AG04449 (cell line): ENCODE measurements at regions not wholly inside any gene's neighbourhood (a gene's known extent, or its start where the extent isn't known, plus 50 kb on each side); places are given as distances from the start of the nearest gene placed in this dataset.

Experiments used
- CTCF ChIA-PET: fragments of 350-600 bp; formaldehyde crosslinking; extraction: SDS; loops from one replicate; lab custom pipeline; 2021; ENCODE audit warnings: antibody characterized with exemption; lab: Yijun Ruan, JAX
- POLR2A ChIA-PET: fragments of 400-600, 350-600 bp; formaldehyde crosslinking; extraction: SDS; loops from one replicate; lab custom pipeline; 2020; ENCODE audit warnings: antibody characterized with exemption, inconsistent platforms; lab: Yijun Ruan, JAX
- DNase-seq: peaks from one replicate; pipeline ENCODE4 v3.0.0-alpha.2; 2010; ENCODE audit warnings: low read depth, low spot score
- H3K4me3 ChIP-seq: 2 replicates; pipeline ENCODE4 v1.5.1; 2011; ENCODE audit warnings: low read depth, mild to moderate bottlenecking, control low read depth, low read length
- TF ChIP-seq, protein P1 (sequence below): IDR thresholded peaks from one replicate; pipeline ENCODE4 v1.5.1; 2011; ENCODE audit warnings: mild to moderate bottlenecking, moderate library complexity, low read length, control low read depth, inconsistent platforms; ENCODE audit not compliant: insufficient read depth; ENCODE audit errors: missing control alignments

DNA sequence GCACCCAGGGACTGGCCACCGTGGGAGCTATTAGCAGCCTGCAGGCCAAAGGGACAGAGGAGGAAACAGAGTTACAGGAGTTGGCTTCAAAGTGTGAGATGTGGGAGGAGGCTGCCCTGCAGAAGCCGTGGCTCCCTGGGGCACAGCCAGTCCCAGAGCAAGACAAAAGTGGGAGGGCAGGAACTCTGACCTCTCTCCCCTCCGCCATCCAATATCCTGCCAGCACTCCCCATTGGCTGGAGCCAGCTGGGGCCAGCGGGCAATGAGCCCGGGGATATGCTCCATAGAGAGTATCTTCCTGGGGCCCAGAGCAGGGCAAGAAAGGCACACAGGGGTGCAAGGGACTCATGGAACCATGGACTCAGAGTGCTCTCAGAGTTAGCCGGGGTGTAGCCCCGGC lies 143.1 kb downstream of the INHBB start:
- TF ChIP-seq, protein P1, sequence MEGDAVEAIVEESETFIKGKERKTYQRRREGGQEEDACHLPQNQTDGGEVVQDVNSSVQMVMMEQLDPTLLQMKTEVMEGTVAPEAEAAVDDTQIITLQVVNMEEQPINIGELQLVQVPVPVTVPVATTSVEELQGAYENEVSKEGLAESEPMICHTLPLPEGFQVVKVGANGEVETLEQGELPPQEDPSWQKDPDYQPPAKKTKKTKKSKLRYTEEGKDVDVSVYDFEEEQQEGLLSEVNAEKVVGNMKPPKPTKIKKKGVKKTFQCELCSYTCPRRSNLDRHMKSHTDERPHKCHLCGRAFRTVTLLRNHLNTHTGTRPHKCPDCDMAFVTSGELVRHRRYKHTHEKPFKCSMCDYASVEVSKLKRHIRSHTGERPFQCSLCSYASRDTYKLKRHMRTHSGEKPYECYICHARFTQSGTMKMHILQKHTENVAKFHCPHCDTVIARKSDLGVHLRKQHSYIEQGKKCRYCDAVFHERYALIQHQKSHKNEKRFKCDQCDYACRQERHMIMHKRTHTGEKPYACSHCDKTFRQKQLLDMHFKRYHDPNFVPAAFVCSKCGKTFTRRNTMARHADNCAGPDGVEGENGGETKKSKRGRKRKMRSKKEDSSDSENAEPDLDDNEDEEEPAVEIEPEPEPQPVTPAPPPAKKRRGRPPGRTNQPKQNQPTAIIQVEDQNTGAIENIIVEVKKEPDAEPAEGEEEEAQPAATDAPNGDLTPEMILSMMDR: no peak
- CTCF ChIA-PET: interaction anchor here (1.1 to 1.2 kb wide), 3 partner anchors 23 to 191 kb away, joined by 3 read pairs; no protein-coding TSS in a partner anchor
- no peak overlapping the region for H3K4me3 ChIP-seq
- POLR2A ChIA-PET: no interaction called here
- no peak for DNase-seq

DNA sequence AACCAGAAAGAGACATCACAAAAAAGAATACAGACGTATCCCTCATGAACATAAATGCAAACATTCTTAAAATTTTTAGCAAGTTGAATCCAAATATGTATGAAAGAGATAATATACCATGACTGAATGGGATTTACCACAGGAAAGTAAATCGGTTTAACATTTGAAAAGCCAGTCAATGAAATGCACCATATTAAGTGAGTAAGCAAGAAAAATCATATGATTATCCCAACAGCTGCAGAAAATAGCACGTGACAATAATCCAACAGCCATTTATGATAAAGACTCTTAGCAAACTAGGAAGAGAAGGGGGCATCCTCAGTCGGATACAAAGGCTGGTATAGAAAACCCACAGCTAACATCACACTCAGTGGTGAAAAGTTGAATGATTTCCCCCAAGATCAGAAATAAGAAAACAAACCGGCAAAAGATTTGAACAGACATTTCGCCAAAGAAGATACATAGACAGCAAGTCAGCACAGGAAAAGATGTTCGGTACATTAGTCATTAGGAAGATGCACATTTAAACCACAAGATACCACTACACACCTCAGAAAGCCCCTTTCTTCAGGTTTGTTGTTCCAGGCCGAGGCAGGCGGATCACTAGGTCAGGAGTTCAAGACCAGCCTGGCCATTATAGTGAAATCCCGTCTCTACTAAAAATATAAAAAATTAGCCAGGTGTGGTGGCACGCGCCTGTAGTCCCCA lies 144.3 kb downstream of the INHBB start:
- CTCF ChIA-PET: interaction anchor here (0.7 to 1.6 kb wide), 4 partner anchors 9 to 912 kb away, joined by 3 to 5 read pairs (median 3); no protein-coding TSS in a partner anchor
- no peak for DNase-seq
- POLR2A ChIA-PET: no interaction called here
- TF ChIP-seq, protein P1: no peak
- H3K4me3 ChIP-seq: no peak overlapping the region

DNA sequence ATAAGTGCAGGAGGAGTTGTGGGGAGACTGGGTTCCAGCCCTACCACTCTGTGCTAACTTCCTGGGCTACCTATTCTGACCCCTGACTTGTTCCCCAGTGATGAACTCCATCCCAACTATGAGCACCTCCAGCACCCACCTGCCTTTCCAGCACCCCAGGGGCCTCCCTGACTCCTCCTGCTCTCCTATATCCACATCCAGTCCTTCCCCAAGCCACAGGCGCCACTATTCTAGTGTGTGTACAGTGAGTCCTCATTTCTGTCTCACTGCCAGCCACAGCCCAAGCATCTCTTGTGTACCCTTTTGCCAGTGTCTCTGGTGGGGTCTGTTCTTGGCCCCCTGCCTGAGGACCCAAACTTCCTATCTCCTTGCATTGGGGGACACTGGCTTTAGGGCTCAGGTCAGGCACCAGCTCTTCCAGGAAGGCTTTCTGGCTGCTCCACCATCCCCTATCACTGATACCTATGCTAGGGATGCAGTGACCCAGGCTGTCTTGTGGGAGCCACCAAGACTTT lies 145.2 kb downstream of the INHBB start:
- no peak for DNase-seq
- ChIA-PET CTCF (interaction anchor here (1.6 kb wide), 1 partner anchor 148 kb away, joined by 5 read pairs; no protein-coding TSS in a partner anchor), POLR2A (no interaction called here)
- no peak overlapping the region for H3K4me3 ChIP-seq
- TF ChIP-seq, protein P1: no peak

DNA sequence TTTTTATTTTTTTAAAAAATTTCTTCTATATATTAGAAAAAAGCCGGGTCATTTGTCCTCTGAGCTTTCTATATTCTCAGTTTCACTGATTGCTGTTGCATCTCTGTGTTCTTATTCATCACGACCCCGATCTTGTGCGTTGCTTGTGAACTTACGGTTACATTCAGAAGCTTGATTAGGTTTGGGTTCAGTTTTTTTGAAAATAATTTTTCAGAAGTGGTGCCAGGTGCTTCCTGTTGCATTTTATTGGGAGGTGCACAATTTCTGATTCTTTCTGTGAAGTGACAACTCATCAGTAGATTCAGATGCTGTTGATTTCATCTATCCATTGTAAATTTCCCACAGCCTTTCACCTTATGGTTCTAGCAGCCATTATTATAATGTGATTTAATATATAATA lies 147.3 kb downstream of the INHBB start:
- no peak overlapping the region for H3K4me3 ChIP-seq
- TF ChIP-seq, protein P1: no peak
- POLR2A ChIA-PET: no interaction called here
- DNase-seq: no peak
- CTCF ChIA-PET: no interaction called here

DNA sequence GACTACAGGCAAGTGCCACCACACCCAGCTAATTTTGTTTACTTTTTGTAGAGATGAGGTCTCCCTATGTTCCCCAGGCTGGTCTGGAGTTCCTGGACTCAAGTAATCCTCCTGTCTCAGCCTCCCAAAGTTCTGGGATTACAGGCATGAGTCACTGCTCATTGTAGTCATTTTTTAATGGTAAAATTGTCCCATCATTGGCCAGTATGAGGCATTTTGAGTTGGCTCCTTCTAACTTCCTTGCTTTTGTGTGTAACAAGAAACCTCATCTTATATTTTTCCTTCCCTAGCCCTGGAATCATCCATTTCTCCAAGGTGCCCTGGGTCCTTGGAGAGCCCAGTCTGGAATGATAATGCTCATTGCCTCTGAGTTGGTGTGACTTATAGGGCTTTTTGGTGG lies 148.5 kb downstream of the INHBB start:
- no peak for DNase-seq
- ChIA-PET POLR2A (no interaction called here), CTCF (no interaction called here)
- TF ChIP-seq, protein P1: no peak
- H3K4me3 ChIP-seq: no peak overlapping the region

DNA sequence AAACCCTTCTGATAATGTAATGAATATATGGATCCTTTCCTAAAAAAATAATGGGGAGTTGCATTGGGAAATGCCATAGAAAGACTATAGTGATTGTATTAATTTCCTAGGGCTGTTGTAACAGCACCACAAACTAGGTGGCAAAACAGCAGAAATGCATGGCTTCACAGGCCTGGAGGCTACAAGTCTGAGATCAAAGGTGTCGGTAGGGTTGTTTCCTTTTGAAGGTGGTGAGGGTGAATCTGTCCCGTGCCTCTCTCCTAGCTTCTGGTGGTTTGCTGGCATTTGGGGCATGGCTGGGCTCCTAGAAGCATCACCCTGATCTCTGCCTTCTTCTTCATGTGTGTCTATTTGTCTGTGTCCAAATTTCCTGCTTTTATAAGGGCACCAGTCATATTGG lies 149.7 kb downstream of the INHBB start:
- TF ChIP-seq, protein P1: no peak
- POLR2A ChIA-PET: no interaction called here
- H3K4me3 ChIP-seq: no peak overlapping the region
- DNase-seq: no peak
- CTCF ChIA-PET: no interaction called here
